ENCODE measurements at regions not wholly inside any gene's neighbourhood (a gene's known extent, or its start where the extent isn't known, plus 50 kb on each side); places are given as distances from the start of the nearest gene placed in this dataset.

- POLR2A ChIA-PET: no interaction called here
These were observed 103.6 kb upstream of the SERPINE2 start for GRCh38 chr2:224142397-224143312.

DNA sequence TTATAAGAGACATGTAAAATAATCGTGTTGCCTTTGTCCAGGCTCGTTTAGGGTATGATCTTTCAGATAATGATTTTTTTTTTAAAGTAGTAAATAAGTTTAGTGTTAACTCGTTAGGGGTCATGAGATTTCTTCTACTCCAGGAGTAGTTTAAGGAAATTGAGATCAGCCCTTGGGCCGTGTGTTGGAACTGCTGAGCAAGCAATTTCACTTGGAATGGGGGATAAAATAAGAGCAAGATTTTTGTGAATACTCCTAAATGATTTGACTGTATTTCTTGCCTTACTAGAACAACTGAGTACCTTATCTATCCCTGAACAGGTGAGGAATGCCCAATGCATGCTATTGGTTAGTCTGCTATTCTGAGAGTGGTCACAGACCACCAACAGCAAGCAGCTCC is 102.2 kb upstream of the SERPINE2 start:
- TF ChIP-seq, protein P1, sequence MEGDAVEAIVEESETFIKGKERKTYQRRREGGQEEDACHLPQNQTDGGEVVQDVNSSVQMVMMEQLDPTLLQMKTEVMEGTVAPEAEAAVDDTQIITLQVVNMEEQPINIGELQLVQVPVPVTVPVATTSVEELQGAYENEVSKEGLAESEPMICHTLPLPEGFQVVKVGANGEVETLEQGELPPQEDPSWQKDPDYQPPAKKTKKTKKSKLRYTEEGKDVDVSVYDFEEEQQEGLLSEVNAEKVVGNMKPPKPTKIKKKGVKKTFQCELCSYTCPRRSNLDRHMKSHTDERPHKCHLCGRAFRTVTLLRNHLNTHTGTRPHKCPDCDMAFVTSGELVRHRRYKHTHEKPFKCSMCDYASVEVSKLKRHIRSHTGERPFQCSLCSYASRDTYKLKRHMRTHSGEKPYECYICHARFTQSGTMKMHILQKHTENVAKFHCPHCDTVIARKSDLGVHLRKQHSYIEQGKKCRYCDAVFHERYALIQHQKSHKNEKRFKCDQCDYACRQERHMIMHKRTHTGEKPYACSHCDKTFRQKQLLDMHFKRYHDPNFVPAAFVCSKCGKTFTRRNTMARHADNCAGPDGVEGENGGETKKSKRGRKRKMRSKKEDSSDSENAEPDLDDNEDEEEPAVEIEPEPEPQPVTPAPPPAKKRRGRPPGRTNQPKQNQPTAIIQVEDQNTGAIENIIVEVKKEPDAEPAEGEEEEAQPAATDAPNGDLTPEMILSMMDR (IDR thresholded peaks at IDR 0.05; ENCODE audit: control extremely low read depth, extremely low read depth, low read depth, missing control alignments): no peak
- ChIA-PET CTCF (no interaction called here), POLR2A (no interaction called here)
- no peak for DNase-seq (ENCODE audit: extremely low spot score)

More at GRCh38 chr2:224142397-224143312, 103.6 kb upstream of the SERPINE2 start:
- CTCF ChIA-PET: no interaction called here
- no peak for DNase-seq (ENCODE audit: extremely low spot score)
- TF ChIP-seq, protein P1 (IDR thresholded peaks at IDR 0.05; ENCODE audit: control extremely low read depth, extremely low read depth, low read depth, missing control alignments): no peak

- POLR2A ChIA-PET: no interaction called here
- DNase-seq (ENCODE audit: extremely low spot score): no peak
- CTCF ChIA-PET: no interaction called here
- TF ChIP-seq, protein P1 (IDR thresholded peaks at IDR 0.05; ENCODE audit: control extremely low read depth, extremely low read depth, low read depth, missing control alignments): no peak
These were observed 98.1 kb upstream of the SERPINE2 start for GRCh38 chr2:224137208-224137607.

DNA sequence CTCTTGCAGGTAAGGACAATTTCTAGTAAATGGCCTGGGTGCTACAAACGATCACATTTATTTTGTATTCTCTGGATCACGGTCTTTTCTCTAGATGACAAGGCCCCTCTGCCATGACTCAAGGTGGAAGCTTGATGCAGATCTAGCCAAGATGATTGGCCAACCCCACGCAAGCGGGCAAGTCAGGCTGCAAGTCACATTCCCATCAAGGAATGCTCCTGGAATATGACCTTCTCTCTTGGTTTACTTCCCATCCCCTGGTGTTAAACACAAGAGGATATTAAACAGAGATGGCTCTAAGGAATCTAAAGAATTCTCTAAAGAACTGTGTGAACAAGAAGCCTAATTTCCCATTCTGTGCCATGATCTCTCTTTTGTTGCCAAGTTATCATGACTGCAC is 97.3 kb upstream of the SERPINE2 start:
- ChIA-PET POLR2A (no interaction called here), CTCF (no interaction called here)
- TF ChIP-seq, protein P1 (IDR thresholded peaks at IDR 0.05; ENCODE audit: control extremely low read depth, extremely low read depth, low read depth, missing control alignments): no peak
- DNase-seq (ENCODE audit: extremely low spot score): no peak

DNA sequence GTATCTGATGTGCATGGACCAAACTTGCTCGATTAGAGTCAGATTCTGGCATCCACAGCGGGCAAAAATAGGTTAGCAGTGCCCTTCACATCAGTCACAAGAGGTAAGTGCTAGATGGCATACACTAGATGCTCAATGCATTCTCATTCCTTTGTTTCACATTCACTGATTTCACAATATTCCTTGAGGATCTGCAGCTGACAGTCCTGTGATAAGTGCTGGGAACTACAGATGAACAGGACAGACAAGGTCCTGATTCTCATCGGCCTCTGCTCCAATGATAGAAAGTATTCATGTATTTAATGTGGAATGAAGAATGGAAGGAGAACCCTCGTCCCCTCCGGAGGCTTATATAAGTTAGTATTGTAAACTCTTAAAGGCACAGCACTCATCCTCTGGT is 96.8 kb upstream of the SERPINE2 start:
- ChIA-PET POLR2A (no interaction called here), CTCF (no interaction called here)
- no peak for DNase-seq (ENCODE audit: extremely low spot score)
- TF ChIP-seq, protein P1 (IDR thresholded peaks at IDR 0.05; ENCODE audit: control extremely low read depth, extremely low read depth, low read depth, missing control alignments): no peak

DNA sequence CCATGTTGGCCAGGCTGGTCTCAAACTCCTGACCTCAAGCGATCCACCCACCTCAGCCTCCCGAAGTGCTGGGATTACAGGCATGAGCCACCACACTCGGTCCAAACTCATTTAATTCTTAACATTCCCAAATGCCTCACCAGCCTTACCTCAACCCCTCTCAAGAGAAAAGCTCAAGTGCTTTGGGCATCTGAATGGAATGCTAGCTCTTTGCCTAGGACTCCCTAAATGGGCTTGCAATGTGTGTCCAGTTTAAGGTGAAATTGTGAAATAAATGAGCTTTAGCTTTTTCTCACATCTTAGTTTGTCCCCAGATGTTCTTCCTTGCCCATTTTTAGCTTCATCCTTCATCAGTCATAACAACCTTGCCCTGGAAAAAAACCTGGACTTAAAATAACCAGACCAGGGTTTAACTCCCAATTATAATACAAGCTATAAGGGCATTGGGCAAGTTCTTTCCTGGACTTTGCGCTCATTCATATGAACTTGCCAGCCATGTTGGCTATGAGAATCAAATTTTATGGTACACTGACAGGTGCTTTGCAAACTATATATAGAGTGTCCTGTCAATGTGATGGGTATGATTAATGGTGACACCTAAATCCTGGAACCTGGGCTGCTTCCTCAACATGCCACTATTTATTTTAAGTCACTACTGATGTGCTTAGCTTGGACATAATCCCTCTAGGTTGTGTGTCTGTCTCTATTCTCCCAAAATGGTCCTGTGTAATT is 95.1 kb upstream of the SERPINE2 start:
- TF ChIP-seq, protein P1 (IDR thresholded peaks at IDR 0.05; ENCODE audit: control extremely low read depth, extremely low read depth, low read depth, missing control alignments): no peak
- no peak for DNase-seq (ENCODE audit: extremely low spot score)
- ChIA-PET CTCF (interaction anchor here (1.5 to 1.9 kb wide), 2 partner anchors 13 to 140 kb away, joined by 4 to 5 read pairs; no protein-coding TSS in a partner anchor), POLR2A (no interaction called here)
